ENCODE measurements at regions not wholly inside any gene's neighbourhood (a gene's known extent, or its start where the extent isn't known, plus 50 kb on each side); places are given as distances from the start of the nearest gene placed in this dataset.

- DNase-seq (ENCODE audit: low read depth), result no peak
These were observed 256.4 kb upstream of the SOX21 start for GRCh38 chr13:94968757-94969086.

- DNase-seq (ENCODE audit: low read depth), result peak; percentile 62
These were observed 255.9 kb upstream of the SOX21 start for GRCh38 chr13:94968040-94968756.

GRCh38 chr13:94967183-94968039, 255.1 kb upstream of the SOX21 start:
- peak; percentile 48 for DNase-seq (ENCODE audit: low read depth)

- no peak for DNase-seq (ENCODE audit: low read depth)
These were observed 254.1 kb upstream of the SOX21 start for GRCh38 chr13:94966422-94966955.

GRCh38 chr13:94959626-94960025, 247.3 kb upstream of the SOX21 start:
- no peak for DNase-seq (ENCODE audit: low read depth)

- peak; percentile 31 for DNase-seq (ENCODE audit: low read depth)
These were observed 244.2 kb upstream of the SOX21 start for GRCh38 chr13:94956417-94957110.

GRCh38 chr13:94952787-94953186, 240.4 kb upstream of the SOX21 start:
- no peak for DNase-seq (ENCODE audit: low read depth)

- no peak for DNase-seq (ENCODE audit: low read depth)
These were observed 238.0 kb upstream of the SOX21 start for GRCh38 chr13:94950303-94950702.

- no peak for DNase-seq (ENCODE audit: low read depth)
These were observed 235.6 kb upstream of the SOX21 start for GRCh38 chr13:94947965-94948371.

- DNase-seq (ENCODE audit: low read depth), result no peak
These were observed 235.0 kb upstream of the SOX21 start for GRCh38 chr13:94947392-94947791.

GRCh38 chr13:94946039-94946438, 233.7 kb upstream of the SOX21 start:
- no peak for DNase-seq (ENCODE audit: low read depth)

- DNase-seq (ENCODE audit: low read depth), result no peak
These were observed 225.8 kb upstream of the SOX21 start for GRCh38 chr13:94938124-94938523.

GRCh38 chr13:94936633-94937032, 224.3 kb upstream of the SOX21 start:
- no peak for DNase-seq (ENCODE audit: low read depth)

GRCh38 chr13:94933936-94934335, 221.6 kb upstream of the SOX21 start:
- DNase-seq (ENCODE audit: low read depth), result no peak

GRCh38 chr13:94933230-94933751, 220.9 kb upstream of the SOX21 start:
- no peak for DNase-seq (ENCODE audit: low read depth)

- no peak for DNase-seq (ENCODE audit: low read depth)
These were observed 215.9 kb upstream of the SOX21 start for GRCh38 chr13:94928127-94928775.

- no peak for DNase-seq (ENCODE audit: low read depth)
These were observed 212.9 kb upstream of the SOX21 start for GRCh38 chr13:94925263-94925662.

- no peak for DNase-seq (ENCODE audit: low read depth)
These were observed 208.8 kb upstream of the SOX21 start for GRCh38 chr13:94921181-94921580.

- no peak for DNase-seq (ENCODE audit: low read depth)
These were observed 208.2 kb upstream of the SOX21 start for GRCh38 chr13:94920578-94920977.

- peak; percentile 5 for DNase-seq (ENCODE audit: low read depth)
These were observed 205.5 kb upstream of the SOX21 start for GRCh38 chr13:94917824-94918223.

- peak; percentile 6 for DNase-seq (ENCODE audit: low read depth)
These were observed 202.6 kb upstream of the SOX21 start for GRCh38 chr13:94914895-94915294.

- no peak for DNase-seq (ENCODE audit: low read depth)
These were observed 194.3 kb upstream of the SOX21 start for GRCh38 chr13:94906605-94907004.
